ENCODE measurements at regions not wholly inside any gene's neighbourhood (a gene's known extent, or its start where the extent isn't known, plus 50 kb on each side); places are given as distances from the start of the nearest gene placed in this dataset.
"Not testable (repeated sequence)": the region's sequence is repeated elsewhere in the genome, so short reads cannot be mapped to it uniquely, and the experiment has no call there.

DNA sequence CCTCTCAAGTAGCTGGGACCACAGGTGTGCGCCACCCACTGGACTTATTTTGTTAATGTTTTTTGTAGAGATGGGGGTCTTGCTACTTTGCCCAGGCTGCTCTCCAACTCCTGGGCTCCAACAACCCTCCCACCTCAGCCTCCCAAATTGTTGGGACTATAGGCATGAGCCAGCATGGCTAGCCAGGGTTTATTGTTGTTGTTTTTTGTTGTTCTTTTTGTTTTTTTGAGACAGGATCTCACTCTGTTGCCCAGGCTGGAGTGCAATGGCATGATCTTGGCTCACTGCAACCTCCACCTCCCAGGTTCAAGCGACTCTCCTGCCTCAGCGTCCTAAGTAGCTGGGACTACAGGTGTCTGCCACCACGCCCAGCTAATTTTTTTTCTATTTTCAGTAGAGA, 142.2 kb downstream of the CRLF3 start:
- not testable (repeated sequence) for DNase-seq

DNA sequence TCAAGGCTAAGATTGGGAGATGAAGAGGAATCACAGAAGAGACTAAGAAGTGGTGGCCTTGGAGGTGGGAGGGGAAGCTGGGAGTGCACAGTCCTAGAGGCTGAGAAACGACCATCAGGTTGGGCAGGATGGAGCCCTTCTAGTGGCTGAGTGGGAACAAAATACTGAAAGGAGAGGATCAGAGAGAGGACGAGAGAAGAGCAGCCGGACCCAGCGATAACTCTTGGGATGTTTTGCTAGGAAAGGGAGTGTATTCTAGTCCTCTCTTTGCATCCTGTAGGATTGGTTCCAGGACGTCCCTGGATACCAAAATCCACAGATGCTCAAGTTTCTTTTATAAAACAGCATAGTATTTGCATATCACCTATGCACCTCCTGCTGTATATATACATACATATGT, 143.8 kb downstream of the CRLF3 start:
- DNase-seq = not testable (repeated sequence)

DNA sequence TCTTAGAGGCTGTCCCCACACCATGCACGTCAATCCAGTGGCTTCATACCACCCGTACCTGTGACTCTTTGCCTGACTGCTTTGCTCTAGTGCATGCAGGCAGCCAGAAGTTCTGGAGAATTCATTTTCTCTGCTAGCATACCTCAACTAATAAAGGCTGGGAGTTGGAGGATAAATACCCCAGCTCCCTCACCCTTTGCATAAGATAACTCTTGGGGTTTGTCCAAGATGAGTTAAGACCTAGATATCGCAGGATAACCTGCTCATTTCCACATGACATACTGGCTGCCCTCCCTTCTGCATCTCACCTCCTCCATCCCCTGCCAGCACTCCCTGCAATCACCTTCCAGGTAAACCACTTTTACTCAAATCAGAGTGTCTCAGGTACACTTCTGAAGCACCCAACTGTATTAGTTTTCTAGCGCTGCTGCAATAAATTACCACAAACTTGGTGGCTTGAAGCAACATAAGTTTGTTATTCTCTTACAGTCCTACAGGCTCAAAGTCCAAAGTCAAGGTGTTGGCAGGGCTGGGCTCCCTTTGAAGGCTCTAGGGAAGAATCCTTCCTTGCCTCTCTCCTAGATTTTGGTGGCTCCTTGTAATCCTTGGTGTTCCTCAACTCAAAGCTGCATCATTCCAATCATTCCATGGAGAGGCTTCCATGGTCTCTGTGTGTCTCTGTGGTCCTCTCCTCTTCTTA, 146.8 kb downstream of the CRLF3 start:
- no peak for DNase-seq

DNA sequence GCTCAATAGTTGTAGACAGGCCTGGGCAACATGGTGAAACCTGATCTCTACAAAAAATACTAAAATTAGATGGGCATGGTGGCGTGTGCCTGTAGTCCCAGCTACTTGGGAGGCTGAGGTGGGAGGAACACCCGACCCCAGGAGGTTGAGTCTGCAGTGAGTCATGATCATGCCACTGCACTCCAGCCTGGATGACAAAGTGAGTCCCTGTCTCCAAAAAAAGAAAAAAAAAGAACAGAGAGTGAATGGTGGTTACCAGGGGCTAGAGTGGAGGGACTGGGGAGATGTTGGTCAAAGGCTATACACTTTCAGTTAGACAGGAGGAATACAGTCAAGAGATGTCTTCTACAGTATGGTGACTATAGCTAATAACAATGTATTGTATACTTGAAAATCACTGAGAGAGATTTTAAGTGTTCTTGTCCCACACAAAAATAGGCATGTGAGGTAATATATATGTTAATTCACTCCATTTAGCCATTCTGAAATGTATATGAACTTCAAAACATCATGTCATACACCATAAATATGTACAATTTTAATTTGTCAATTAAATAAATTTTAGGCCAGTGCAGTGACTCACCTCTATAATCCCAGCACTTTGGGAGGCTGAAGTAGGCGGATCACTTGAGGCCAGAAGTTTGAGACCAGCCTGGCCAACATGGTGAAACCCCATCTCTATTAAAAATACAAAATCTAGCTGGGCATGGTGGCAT, 148.6 kb downstream of the CRLF3 start:
- not testable (repeated sequence) for DNase-seq

GRCh38 chr17:30669217-30669649, 155.3 kb downstream of the CRLF3 start:
- not testable (repeated sequence) for DNase-seq

- DNase-seq = not testable (repeated sequence)
Measured at GRCh38 chr17:30668360-30669181, 155.9 kb downstream of the CRLF3 start.

GRCh38 chr17:30667657-30668359, 156.7 kb downstream of the CRLF3 start:
- DNase-seq = peak; percentile 9

DNA sequence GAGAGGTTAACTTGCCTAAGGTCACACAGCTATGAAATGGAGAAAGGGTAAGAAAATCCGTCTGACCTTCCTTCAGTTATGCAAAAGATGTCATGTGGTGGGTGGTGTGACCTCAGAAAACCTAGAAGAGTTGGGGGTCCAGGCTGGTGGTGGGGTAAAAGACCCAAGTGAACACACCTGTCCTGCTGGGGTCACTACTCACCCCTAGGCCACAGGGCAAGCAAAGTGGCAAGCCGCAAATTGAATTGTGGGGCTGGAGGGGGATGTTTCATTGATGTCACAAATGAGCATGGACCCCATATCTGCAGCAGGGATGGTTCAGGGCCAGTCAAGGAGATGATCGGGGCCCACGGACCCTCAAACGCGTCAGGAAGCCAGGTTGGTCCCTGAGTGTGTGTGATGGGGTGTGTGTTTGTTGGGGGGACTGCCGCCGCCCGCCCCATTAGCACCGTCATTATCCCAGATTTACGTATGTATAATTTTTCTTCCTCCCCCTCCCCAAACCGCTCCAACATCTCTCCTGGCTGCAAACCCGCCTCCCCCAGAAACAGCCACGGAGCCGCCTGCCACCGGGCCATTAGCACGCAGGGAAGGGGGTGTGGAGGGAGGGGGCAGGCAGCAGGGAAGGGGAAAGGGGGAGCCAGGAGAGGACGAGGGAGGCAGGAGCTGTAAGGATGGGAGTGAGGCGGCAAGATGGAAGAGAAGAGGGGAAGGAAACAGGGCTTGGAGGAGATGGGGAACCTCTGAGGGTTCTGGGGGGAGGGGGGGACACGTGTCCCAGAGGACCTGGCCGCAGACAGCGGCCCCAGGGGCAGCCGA, 157.4 kb downstream of the CRLF3 start:
- not testable (repeated sequence) for DNase-seq

GRCh38 chr17:30663727-30664455, 160.6 kb downstream of the CRLF3 start:
- not testable (repeated sequence) for DNase-seq

- DNase-seq = not testable (repeated sequence)
Measured at GRCh38 chr17:30657148-30657547, 167.3 kb downstream of the CRLF3 start.

- DNase-seq = not testable (repeated sequence)
Measured at GRCh38 chr17:30653038-30653437, 171.5 kb downstream of the CRLF3 start.

DNA sequence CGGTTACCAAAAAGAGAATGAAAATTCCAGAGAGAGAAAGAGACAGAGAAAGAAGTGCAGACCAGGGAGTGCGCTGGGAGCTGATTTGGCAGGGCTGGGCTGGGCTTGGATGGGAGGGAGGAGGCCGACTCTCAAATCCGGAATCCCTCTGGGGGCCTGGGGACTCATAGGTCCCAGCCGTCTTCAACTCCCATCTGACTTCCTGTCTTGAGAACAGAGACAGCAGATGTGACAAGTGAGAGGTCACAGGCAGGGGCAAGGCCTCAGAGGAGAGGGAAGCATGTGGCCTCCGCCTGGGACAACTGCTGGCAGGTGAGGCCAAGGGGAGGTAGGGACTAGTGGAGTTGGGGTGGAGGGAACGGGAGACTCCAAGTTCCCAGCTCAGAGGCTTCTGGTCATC, 172.9 kb downstream of the GOSR1 start:
- not testable (repeated sequence) for DNase-seq

DNA sequence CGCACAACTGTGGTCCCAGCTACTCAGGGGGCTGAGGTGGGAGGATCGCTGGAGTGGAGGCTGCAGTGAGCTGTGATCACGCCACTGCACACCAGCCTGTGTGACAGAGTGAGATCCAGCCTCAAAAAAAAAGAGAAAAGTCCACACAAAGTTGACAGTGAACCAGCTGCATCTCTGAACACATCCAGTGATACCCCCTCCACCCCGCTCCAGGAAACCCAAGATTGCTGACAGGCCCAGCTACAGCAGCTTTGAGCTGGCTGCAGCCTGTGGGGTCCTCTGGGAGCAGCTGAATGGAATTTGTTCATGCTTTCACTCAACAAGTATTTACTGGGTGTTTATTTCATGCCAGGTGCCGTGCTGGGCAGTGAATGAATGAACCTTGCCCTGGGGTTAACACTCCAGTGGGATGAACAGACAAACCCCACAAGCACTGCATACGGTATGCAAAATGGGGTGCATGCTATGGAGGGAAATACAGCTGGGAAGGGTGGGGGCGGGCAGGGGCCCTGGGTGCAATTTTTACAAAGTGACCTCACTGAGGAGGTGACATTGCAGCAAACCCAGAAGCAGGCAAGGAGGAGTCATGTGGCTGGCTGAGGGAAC, 170.9 kb downstream of the GOSR1 start:
- DNase-seq = not testable (repeated sequence)

- not testable (repeated sequence) for DNase-seq
Measured at GRCh38 chr17:30645875-30646274, 168.7 kb downstream of the GOSR1 start.

DNA sequence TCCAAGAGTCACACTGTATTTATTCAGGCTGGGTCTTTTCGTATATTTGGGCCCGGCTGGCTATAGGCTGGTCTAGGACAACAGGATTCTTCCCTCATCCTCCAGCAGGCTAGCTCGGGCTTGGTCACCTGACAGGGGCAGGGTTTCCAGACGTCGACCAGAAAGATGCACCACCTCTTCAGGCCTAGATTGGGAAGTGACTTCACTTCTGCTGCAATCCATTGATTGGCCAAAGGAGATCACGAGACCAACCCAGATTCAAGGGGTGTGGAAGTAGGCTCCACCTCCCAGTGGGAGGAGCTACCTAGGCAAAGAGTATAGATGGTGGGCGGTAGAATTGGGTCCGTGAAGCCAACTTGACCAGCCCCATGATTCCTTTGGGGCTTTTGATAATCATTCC, 167.5 kb downstream of the GOSR1 start:
- DNase-seq = not testable (repeated sequence)

GRCh38 chr17:30644287-30644686, 167.1 kb downstream of the GOSR1 start:
- not testable (repeated sequence) for DNase-seq

DNA sequence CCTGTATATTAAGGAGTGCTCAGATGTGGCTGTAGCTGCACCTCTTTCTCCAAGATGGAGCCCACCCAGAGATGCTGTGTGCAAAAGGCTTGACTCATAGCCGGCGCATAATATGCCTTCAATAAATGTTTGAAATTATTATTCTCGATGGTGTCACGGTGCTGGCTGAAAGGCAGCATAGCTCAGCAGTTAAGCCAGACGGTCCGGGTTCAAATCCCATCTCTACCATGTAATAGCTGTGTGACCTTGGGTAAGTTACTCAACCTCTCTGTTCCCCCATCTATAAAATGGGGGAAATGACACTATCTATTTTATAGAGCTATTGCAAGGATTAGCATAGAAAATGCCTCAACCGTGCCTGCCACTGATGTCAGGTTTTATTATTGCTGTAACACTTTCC, 164.2 kb downstream of the GOSR1 start:
- DNase-seq = not testable (repeated sequence)

DNA sequence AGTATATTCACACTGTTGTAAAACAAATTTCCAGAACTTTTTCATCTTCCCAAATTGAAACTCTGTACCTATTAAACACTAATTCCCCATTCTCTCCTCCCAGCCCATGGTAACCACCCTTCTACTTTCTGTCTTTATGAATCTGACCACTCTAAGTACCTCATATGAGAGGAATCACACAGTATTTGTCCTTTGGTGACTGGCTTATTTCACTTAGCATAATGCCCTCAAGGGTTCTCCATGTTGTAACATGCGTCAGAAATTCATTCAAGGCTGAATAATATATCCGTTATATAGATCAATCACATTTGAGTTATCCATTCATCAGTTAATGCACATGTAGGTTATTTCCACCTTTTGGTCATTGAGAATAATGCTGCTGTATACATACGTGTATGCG, 162.2 kb downstream of the GOSR1 start:
- DNase-seq = not testable (repeated sequence)

- not testable (repeated sequence) for DNase-seq
Measured at GRCh38 chr17:30638968-30639367, 161.8 kb downstream of the GOSR1 start.

GRCh38 chr17:30631651-30632050, 154.4 kb downstream of the GOSR1 start:
- DNase-seq = not testable (repeated sequence)

- DNase-seq = not testable (repeated sequence)
Measured at GRCh38 chr17:30625380-30625779, 148.2 kb downstream of the GOSR1 start.
